ENCODE measurements at regions not wholly inside any gene's neighbourhood (a gene's known extent, or its start where the extent isn't known, plus 50 kb on each side); places are given as distances from the start of the nearest gene placed in this dataset.

DNA sequence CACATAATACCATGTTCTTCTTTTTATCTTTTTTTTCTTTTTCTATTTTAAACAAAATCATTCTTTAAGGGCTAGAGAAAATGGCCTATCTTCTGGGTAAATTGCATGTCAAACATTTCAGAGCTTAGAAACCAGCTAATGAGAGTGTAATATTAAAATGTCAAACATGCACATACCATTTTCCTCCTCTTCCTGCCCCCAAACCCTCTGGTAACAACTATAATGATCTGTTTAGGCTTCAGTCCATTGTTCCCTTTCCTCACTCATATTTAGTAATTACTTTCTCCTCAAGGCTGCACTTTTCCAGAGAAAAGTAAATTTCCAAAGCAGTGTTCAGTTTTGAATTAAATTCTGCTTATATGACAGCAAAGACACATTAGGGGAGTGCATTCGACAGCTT is 224.3 kb upstream of the ROBO2 start:
- TF ChIP-seq EZH2 (IDR thresholded peaks at IDR 0.05) (no peak), CTCF (IDR thresholded peaks at IDR 0.05) (no peak), EZH2phosphoT487 (IDR thresholded peaks at IDR 0.05) (no peak)
